ENCODE measurements at regions not wholly inside any gene's neighbourhood (a gene's known extent, or its start where the extent isn't known, plus 50 kb on each side); places are given as distances from the start of the nearest gene placed in this dataset.

DNA sequence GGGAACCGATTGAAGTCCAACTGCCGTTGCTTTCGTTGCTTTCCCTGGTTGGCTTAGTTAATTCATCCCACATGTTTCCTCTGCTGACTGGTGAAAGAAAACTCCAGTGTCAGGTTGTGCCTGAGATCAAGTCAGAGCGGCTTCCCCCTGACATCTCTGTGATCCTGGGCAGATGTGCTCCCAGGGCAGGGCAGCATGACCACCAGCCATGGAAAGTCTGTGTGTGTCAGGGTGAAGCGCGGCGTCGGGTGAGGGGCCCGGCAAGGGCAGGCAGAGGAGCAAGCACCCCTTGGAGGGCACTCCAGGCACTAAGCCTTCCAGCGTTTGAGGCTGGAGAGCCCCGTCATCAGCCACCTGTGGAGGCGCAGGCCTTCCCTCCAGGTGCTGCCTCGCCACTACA is 54.5 kb upstream of the IGF1 start (continued):
- TF ChIP-seq CHD7 (IDR thresholded peaks at IDR 0.05; ENCODE audit: insufficient replicate concordance, low read length): no peak
- TF ChIP-seq ZNF274 (IDR thresholded peaks at IDR 0.05; ENCODE audit: borderline replicate concordance, extremely low read depth, low read length): no peak
- TF ChIP-seq JUN (IDR thresholded peaks at IDR 0.05; ENCODE audit: low read depth, low read length): no peak
- TF ChIP-seq NRF1 (IDR thresholded peaks at IDR 0.05; ENCODE audit: low read depth, low read length): no peak
- no peak for TF ChIP-seq POU5F1 (IDR thresholded peaks at IDR 0.05; ENCODE audit: low read depth, low read length)
- TF ChIP-seq, protein P1, sequence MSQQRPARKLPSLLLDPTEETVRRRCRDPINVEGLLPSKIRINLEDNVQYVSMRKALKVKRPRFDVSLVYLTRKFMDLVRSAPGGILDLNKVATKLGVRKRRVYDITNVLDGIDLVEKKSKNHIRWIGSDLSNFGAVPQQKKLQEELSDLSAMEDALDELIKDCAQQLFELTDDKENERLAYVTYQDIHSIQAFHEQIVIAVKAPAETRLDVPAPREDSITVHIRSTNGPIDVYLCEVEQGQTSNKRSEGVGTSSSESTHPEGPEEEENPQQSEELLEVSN (IDR thresholded peaks at IDR 0.05): no peak
- no peak for TF ChIP-seq CTBP2 (IDR thresholded peaks at IDR 0.05; ENCODE audit: borderline replicate concordance, insufficient read depth, insufficient read length, low read length)
- TF ChIP-seq RAD21 (IDR thresholded peaks at IDR 0.05 in 1 of 2, conservative IDR thresholded peaks at IDR 0.05 in 1 of 2; ENCODE audit: low read depth in 2 of 2, low read length in 2 of 2): no peak

Data from H1 (cell line).